ENCODE measurements at regions not wholly inside any gene's neighbourhood (a gene's known extent, or its start where the extent isn't known, plus 50 kb on each side); places are given as distances from the start of the nearest gene placed in this dataset.
A peak's percentile ranks its signal among the peaks of the same experiment; 100 is the strongest.

GRCh38 chr21:28758042-28758882, 234.4 kb downstream of the LTN1 start:
- no peak for DNase-seq (ENCODE audit: low read depth in 4 of 4, low spot score in 3 of 4)

- no peak for DNase-seq (ENCODE audit: low read depth in 4 of 4, low spot score in 3 of 4)
Observed at GRCh38 chr21:28754862-28755261, 237.8 kb downstream of the LTN1 start.

- DNase-seq (ENCODE audit: low read depth in 4 of 4, low spot score in 3 of 4), result no peak
Observed at GRCh38 chr21:28754127-28754611, 238.5 kb downstream of the LTN1 start.

GRCh38 chr21:28752131-28752530, 240.5 kb downstream of the LTN1 start:
- DNase-seq (ENCODE audit: low read depth in 4 of 4, low spot score in 3 of 4), result no peak

GRCh38 chr21:28751176-28751575, 241.5 kb downstream of the LTN1 start:
- no peak for DNase-seq (ENCODE audit: low read depth in 4 of 4, low spot score in 3 of 4)

GRCh38 chr21:28750565-28750964, 242.1 kb downstream of the LTN1 start:
- no peak for DNase-seq (ENCODE audit: low read depth in 4 of 4, low spot score in 3 of 4)

GRCh38 chr21:28749536-28749935, 243.1 kb downstream of the LTN1 start:
- DNase-seq (ENCODE audit: low read depth in 4 of 4, low spot score in 3 of 4), result no peak

- DNase-seq (ENCODE audit: low read depth in 4 of 4, low spot score in 3 of 4), result no peak
Observed at GRCh38 chr21:28747464-28747863, 245.2 kb downstream of the LTN1 start.

- no peak for DNase-seq (ENCODE audit: low read depth in 4 of 4, low spot score in 3 of 4)
Observed at GRCh38 chr21:28746166-28746565, 246.5 kb downstream of the LTN1 start.

GRCh38 chr21:28745131-28746016, 247.3 kb downstream of the LTN1 start:
- peak; percentile 74 to 84 (median 78) for DNase-seq (ENCODE audit: low read depth in 4 of 4, low spot score in 3 of 4)

- no peak for DNase-seq (ENCODE audit: low read depth in 4 of 4, low spot score in 3 of 4)
Observed at GRCh38 chr21:28743723-28744122, 249.0 kb downstream of the LTN1 start.

- DNase-seq (ENCODE audit: low read depth in 4 of 4, low spot score in 3 of 4), result no peak
Observed at GRCh38 chr21:28742527-28742926, 250.2 kb downstream of the LTN1 start.

- DNase-seq (ENCODE audit: low read depth in 4 of 4, low spot score in 3 of 4), result no peak
Observed at GRCh38 chr21:28740125-28740524, 252.6 kb downstream of the LTN1 start.

- DNase-seq (ENCODE audit: low read depth in 4 of 4, low spot score in 3 of 4), result no peak
Observed at GRCh38 chr21:28738882-28739281, 253.8 kb downstream of the LTN1 start.

- no peak for DNase-seq (ENCODE audit: low read depth in 4 of 4, low spot score in 3 of 4)
Observed at GRCh38 chr21:28738420-28738704, 254.3 kb downstream of the LTN1 start.

GRCh38 chr21:28737674-28738419, 254.8 kb downstream of the LTN1 start:
- DNase-seq (ENCODE audit: low read depth in 4 of 4, low spot score in 3 of 4), result no peak

GRCh38 chr21:28734522-28735175, 258.0 kb downstream of the LTN1 start:
- DNase-seq (ENCODE audit: low read depth in 4 of 4, low spot score in 3 of 4), result no peak

- no peak for DNase-seq (ENCODE audit: low read depth in 4 of 4, low spot score in 3 of 4)
Observed at GRCh38 chr21:28731700-28732321, 260.9 kb downstream of the LTN1 start.

GRCh38 chr21:28729887-28730286, 262.8 kb downstream of the LTN1 start:
- DNase-seq (ENCODE audit: low read depth in 4 of 4, low spot score in 3 of 4), result no peak

- DNase-seq (ENCODE audit: low read depth in 4 of 4, low spot score in 3 of 4), result no peak
Observed at GRCh38 chr21:28727809-28728208, 264.9 kb downstream of the LTN1 start.
